H1 (cell line): ENCODE measurements at regions not wholly inside any gene's neighbourhood (a gene's known extent, or its start where the extent isn't known, plus 50 kb on each side); places are given as distances from the start of the nearest gene placed in this dataset.

Experiments used
- E2F6 ChIP-seq: IDR thresholded peaks from 2 replicates; pipeline ENCODE4 v1.6.1; 2012; ENCODE audit warnings: inconsistent platforms
- MAFK ChIP-seq: IDR thresholded peaks from 2 replicates; pipeline ENCODE4 v1.6.1; 2012; ENCODE audit warnings: low read depth, mild to moderate bottlenecking, improper control_type of control experiment, low read length

DNA sequence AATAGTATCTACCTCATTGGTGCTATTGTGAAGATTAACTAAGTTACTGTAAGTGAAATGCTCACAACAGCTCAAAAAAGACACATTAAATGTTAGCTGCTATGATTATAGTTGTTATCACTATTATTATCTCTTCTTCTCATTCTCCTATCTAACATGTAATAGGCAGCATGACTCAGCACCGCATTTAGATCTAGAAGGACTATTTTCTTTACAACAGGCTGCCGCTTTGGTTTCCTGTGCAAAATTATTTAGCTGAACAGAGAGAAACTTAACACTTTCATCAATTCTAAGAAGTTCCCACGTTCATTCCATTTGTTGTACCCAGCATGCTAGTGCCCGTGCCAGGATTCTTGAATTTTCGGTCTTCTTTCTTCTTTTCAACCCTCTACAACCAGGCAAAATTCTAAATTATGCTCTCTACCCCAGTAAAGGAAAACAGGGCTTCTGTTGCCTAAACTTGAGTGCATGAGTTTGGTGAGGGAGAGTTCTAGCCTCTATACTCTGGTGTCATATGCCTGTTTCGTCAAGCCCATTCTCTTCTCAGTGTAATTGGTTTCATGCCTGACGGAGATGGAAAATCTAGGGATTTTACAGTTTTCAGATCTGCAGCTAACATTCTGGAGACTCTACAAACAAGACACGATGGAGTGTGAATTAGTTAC is 378.9 kb downstream of the PPP1R2C start (continued):
- TF ChIP-seq E2F6 (no peak), MAFK (no peak)
